ENCODE measurements at regions not wholly inside any gene's neighbourhood (a gene's known extent, or its start where the extent isn't known, plus 50 kb on each side); places are given as distances from the start of the nearest gene placed in this dataset.

DNA sequence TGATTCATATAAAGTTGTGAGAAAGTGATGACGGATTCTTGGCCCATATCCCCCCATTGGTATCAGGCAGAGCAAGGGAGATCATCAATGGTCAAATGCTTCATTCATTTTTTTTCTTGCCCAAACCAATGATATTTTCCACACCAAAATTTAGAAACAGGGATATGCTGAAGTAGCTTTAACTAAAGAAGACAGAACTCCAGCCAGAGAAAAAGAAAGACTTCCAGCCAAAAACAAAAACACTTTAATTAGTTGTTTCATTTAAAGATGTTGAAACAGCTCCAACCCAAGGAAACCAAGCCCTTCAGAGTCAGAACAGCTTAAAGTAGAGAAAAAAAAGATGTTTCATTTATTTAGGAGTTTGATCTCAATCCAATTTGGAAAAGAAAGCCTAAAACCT lies 358.9 kb upstream of the NBEA start:
- ATAC-seq (no peak), DNase-seq (ENCODE audit: low read depth, low spot score) (no peak)
- Histone ChIP-seq H3K4me2 (ENCODE audit: low read length) (no peak overlapping the region), H3K36me3 (ENCODE audit: control insufficient read depth in 1 of 2, insufficient read depth in 2 of 2, low read length in 2 of 2) (no peaks in the 10 kb centered on the region), H3K9ac (ENCODE audit: low read length) (no peak overlapping the region), H2AFZ (ENCODE audit: low read depth, low read length, poor library complexity, severe bottlenecking) (no peak overlapping the region), H3K4me3 (replicated peaks in 1 of 2; ENCODE audit: low read depth in 1 of 2, low read length in 2 of 2) (no peak overlapping the region), H3K27me3 (ENCODE audit: insufficient read depth, low read length) (no peaks in the 10 kb centered on the region), H3K4me1 (ENCODE audit: control insufficient read depth in 1 of 2, insufficient read depth in 2 of 2, low read length in 2 of 2) (no peaks in the 10 kb centered on the region), H3K9me3 (ENCODE audit: control insufficient read depth in 1 of 2, insufficient read depth in 1 of 2, low read depth in 1 of 2, low read length in 2 of 2) (no peaks in the 10 kb centered on the region), H3K27ac (ENCODE audit: low read depth, low read length) (no peak overlapping the region), H3K79me2 (ENCODE audit: insufficient read depth, low read length) (no peaks in the 10 kb centered on the region), H4K20me1 (ENCODE audit: insufficient read depth) (no peaks in the 10 kb centered on the region), H3K9me2 (ENCODE audit: insufficient read depth) (no peaks in the 10 kb centered on the region)
- intact Hi-C loops (cut with micrococcal nuclease): no loop called here
- TF ChIP-seq EGR1 (IDR thresholded peaks at IDR 0.05; ENCODE audit: low read depth) (no peak), POLR2A (IDR thresholded peaks at IDR 0.05; ENCODE audit: borderline replicate concordance, extremely low read depth, insufficient read depth, insufficient read length) (no peak), POLR2AphosphoS5 (IDR thresholded peaks at IDR 0.05; ENCODE audit: low read depth, low read length) (no peak), RAD21 (IDR thresholded peaks at IDR 0.05; ENCODE audit: low read depth) (no peak), ZNF274 (IDR thresholded peaks at IDR 0.05; ENCODE audit: low read depth, low read length) (no peak), ZBTB33 (IDR thresholded peaks at IDR 0.05; ENCODE audit: extremely low read depth, insufficient replicate concordance, low read length) (no peak), JUND (IDR thresholded peaks at IDR 0.05) (no peak), SRF (IDR thresholded peaks at IDR 0.05; ENCODE audit: low read depth) (no peak), CEBPB (IDR thresholded peaks at IDR 0.05; ENCODE audit: low read depth) (no peak), CBX3 (IDR thresholded peaks at IDR 0.05; ENCODE audit: low read depth) (no peak), REST (IDR thresholded peaks at IDR 0.05; ENCODE audit: low read depth) (no peak), ZFX (IDR thresholded peaks at IDR 0.05) (no peak), TCF7L2 (IDR thresholded peaks at IDR 0.05; ENCODE audit: borderline replicate concordance, extremely low read depth, insufficient read depth, insufficient read length) (no peak), ELF1 (IDR thresholded peaks at IDR 0.05; ENCODE audit: borderline replicate concordance, low read depth) (no peak)
- TF ChIP-seq, protein P1, sequence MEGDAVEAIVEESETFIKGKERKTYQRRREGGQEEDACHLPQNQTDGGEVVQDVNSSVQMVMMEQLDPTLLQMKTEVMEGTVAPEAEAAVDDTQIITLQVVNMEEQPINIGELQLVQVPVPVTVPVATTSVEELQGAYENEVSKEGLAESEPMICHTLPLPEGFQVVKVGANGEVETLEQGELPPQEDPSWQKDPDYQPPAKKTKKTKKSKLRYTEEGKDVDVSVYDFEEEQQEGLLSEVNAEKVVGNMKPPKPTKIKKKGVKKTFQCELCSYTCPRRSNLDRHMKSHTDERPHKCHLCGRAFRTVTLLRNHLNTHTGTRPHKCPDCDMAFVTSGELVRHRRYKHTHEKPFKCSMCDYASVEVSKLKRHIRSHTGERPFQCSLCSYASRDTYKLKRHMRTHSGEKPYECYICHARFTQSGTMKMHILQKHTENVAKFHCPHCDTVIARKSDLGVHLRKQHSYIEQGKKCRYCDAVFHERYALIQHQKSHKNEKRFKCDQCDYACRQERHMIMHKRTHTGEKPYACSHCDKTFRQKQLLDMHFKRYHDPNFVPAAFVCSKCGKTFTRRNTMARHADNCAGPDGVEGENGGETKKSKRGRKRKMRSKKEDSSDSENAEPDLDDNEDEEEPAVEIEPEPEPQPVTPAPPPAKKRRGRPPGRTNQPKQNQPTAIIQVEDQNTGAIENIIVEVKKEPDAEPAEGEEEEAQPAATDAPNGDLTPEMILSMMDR (IDR thresholded peaks at IDR 0.05 in 2 of 3, conservative IDR thresholded peaks at IDR 0.05 in 1 of 3; ENCODE audit: borderline replicate concordance in 1 of 3, insufficient read depth in 1 of 3, low read depth in 2 of 3, low read length in 2 of 3): no peak
- BruUV-seq (replicated peaks): no TSS peak
- POLR2A ChIA-PET: no interaction called here
- RAD21 ChIA-PET (ENCODE audit: low non-redundant PET in 1 of 2, low total read pairs in 2 of 2, uncharacterized antibody in 2 of 2, unreplicated experiment in 2 of 2): no interaction called here
- CTCF ChIA-PET: no interaction called here
